Progenitor cell of endocrine pancreas (in vitro differentiated cells): ENCODE measurements at regions not wholly inside any gene's neighbourhood (a gene's known extent, or its start where the extent isn't known, plus 50 kb on each side); places are given as distances from the start of the nearest gene placed in this dataset.

Experiments
- DNase-seq: peaks from one replicate; pipeline ENCODE4 v3.0.0; 2021; ENCODE audit warnings: low spot score; ENCODE audit not compliant: unreplicated experiment
- H3K27ac Mint-ChIP-seq: 2 replicates; pipeline ENCODE4 v1.8.0; 2021; ENCODE audit warnings: mild to moderate bottlenecking, moderate library complexity, mixed read lengths
- H3K27me3 Mint-ChIP-seq: 2 replicates; pipeline ENCODE4 v1.8.0; 2021; ENCODE audit warnings: mixed read lengths
- H3K36me3 Mint-ChIP-seq: 2 replicates; pipeline ENCODE4 v1.8.0; 2022; ENCODE audit warnings: mixed read lengths; ENCODE audit not compliant: insufficient read depth
- H3K4me1 Mint-ChIP-seq: 2 replicates; pipeline ENCODE4 v1.8.0; 2021; ENCODE audit warnings: low read depth, mixed read lengths
- H3K4me3 Mint-ChIP-seq: 2 replicates; pipeline ENCODE4 v1.8.0; 2021; ENCODE audit warnings: low read depth, mild to moderate bottlenecking, moderate library complexity, mixed read lengths
- H3K9me3 Mint-ChIP-seq: 2 replicates; pipeline ENCODE4 v1.8.0; 2021; ENCODE audit warnings: low read depth, mixed read lengths
- TF ChIP-seq, protein P1 (sequence below): fragments of 200-600 bp; sonication (generic); IDR thresholded peaks from one replicate; pipeline ENCODE4 v1.5.0; 2021; ENCODE audit warnings: antibody characterized with exemption, mild to moderate bottlenecking; ENCODE audit not compliant: unreplicated experiment

DNA sequence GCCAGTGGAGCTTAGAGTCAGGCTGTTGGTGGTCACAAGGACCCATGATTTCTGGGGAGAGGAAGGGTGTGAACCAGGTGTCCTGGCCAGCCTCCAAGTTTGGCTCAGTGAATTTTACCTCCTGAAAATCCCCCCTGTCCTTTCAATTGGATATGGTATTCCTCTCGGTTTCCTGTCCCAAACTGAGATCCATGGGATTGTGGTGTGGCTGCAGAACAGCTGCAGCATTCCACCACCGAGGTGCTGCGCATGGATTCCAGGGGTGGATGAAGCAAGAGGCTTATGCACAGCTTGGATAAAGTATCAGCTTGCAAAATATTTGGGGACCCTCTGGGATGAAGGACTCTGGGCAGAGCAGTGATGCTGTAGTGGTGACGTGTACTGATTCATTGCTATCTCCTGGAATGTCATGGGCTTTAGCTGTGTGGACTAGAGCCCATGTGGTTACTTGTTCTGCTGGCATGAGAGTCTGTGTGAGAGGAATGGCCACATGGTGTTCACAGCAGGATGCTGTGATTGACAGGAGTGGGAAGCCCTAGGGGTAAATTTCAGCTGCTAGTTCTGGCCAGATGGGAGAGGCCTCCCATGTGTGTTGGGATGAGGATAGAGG, 148.7 kb upstream of the SPAG17 start:
- Mint-ChIP-seq H3K36me3 (no peaks in the 10 kb centered on the region), H3K4me3 (no peak overlapping the region), H3K27me3 (peaks cover 28% of the 10 kb centered on the region), H3K27ac (no peak overlapping the region), H3K4me1 (no peaks in the 10 kb centered on the region), H3K9me3 (no peaks in the 10 kb centered on the region)
- DNase-seq = no peak
- TF ChIP-seq, protein P1, sequence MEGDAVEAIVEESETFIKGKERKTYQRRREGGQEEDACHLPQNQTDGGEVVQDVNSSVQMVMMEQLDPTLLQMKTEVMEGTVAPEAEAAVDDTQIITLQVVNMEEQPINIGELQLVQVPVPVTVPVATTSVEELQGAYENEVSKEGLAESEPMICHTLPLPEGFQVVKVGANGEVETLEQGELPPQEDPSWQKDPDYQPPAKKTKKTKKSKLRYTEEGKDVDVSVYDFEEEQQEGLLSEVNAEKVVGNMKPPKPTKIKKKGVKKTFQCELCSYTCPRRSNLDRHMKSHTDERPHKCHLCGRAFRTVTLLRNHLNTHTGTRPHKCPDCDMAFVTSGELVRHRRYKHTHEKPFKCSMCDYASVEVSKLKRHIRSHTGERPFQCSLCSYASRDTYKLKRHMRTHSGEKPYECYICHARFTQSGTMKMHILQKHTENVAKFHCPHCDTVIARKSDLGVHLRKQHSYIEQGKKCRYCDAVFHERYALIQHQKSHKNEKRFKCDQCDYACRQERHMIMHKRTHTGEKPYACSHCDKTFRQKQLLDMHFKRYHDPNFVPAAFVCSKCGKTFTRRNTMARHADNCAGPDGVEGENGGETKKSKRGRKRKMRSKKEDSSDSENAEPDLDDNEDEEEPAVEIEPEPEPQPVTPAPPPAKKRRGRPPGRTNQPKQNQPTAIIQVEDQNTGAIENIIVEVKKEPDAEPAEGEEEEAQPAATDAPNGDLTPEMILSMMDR = no peak

DNA sequence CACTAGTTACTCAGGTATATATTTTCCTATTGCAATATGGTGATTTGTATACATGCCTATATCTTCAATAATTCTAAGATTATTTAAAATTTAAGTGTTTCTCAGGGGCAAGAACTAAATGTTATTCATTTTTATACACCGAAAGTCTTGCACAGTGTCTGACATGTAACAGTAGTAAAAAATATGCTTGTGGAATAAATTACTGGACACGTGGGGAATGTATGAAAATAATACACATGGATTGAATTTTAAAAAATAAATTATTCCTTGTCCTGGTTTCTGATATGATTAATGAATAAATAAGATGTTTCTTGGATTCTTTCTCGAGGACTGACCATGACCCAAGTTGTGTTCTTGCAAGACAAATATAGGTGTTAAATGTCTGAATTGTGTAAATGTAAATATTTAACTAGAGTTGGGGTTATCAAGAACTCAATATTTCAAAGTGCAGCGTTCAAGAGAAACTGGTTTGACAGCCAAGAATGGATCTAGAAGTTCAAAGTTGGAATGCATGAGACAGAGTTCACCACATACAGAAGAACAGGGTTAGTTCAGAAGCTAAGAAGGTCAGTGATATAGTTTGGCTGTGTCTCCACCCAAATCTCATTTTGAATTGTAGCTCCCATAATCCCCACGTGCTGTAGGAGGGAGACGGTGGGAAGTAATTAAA, 142.1 kb upstream of the SPAG17 start:
- H3K36me3 Mint-ChIP-seq = peaks cover 2% of the 10 kb centered on the region
- H3K27ac Mint-ChIP-seq = no peak overlapping the region
- H3K9me3 Mint-ChIP-seq = peaks cover 7% of the 10 kb centered on the region
- no peak overlapping the region for H3K4me3 Mint-ChIP-seq
- peaks cover 19% of the 10 kb centered on the region for H3K4me1 Mint-ChIP-seq
- DNase-seq = no peak
- peaks cover 41% of the 10 kb centered on the region for H3K27me3 Mint-ChIP-seq
- TF ChIP-seq, protein P1 = no peak

DNA sequence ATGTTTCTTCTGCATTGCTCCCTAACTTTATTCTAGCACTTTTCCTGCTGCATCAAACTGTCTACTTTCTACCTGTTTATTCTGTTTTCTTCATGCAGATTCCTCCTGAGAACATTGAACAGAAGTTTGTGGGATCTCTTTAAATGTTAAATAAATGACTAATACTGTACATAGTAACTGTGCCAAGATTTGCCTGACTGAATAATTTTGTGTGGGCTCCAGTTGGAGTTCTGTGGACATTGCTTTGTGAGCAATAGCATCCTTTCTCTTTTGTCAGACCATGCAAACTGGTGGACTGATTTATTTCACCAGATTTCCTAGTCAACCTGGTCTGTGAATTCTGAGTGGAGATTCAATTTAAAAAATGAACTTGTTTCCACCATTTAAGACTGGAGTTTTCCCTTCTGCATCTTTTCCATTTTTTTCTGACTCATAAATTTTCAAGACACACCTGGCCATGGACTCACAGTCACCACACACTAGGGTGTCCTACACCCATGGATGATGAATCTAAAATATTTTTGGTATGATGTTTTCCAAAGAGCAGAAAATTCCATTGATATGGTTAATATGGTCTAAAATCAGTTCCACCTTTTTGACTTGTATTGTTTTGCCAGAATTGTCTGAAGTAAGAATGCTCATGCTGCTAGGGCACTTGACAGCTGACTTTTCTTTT, 140.7 kb upstream of the SPAG17 start:
- no peak for DNase-seq
- H3K27ac Mint-ChIP-seq = no peak overlapping the region
- H3K9me3 Mint-ChIP-seq = peaks cover 7% of the 10 kb centered on the region
- peaks cover 2% of the 10 kb centered on the region for H3K36me3 Mint-ChIP-seq
- H3K4me1 Mint-ChIP-seq = peaks cover 25% of the 10 kb centered on the region
- H3K4me3 Mint-ChIP-seq = no peak overlapping the region
- H3K27me3 Mint-ChIP-seq = peaks cover 35% of the 10 kb centered on the region
- TF ChIP-seq, protein P1 = no peak

DNA sequence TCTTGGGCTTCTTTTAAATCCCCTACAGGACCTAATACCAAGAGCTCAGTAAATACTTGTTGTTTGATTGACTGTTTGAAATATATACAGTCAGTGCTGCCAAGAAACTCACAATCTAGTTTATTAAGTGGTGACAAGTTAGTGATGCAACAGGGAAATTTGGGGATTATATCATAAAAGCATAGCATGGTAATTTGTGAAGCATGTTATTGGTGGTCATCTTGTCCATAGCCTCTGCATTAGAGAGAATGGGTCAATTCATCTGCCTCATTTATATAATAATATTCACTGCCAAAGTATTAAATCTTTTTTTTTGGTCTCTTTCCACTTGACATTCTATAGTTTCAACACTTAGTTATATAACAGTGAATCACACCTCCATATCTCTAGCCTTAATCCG, 138.2 kb upstream of the SPAG17 start:
- peaks cover 2% of the 10 kb centered on the region for H3K36me3 Mint-ChIP-seq
- peaks cover 24% of the 10 kb centered on the region for H3K27me3 Mint-ChIP-seq
- no peak overlapping the region for H3K27ac Mint-ChIP-seq
- TF ChIP-seq, protein P1 = no peak
- no peak for DNase-seq
- H3K4me3 Mint-ChIP-seq = no peak overlapping the region
- peaks cover 25% of the 10 kb centered on the region for H3K4me1 Mint-ChIP-seq
- H3K9me3 Mint-ChIP-seq = peaks cover 7% of the 10 kb centered on the region

DNA sequence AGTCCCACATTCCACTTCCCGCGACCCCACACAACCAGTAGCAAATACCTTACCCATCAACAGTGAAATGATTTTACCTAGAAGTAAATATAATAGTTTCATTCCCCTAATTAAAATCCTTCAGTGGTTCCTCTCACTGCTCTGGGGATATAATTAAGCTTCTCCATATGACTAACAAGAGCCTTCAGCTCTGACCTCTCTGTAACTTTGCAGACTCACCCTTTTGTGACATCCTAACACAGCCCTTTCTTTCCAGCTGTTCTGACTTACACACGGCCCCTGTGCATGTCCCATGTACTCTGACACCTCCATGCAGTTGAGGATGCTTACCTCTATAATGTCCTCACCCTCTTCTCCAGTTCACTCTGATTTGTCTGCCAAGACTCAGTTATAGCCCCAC, 137.3 kb upstream of the SPAG17 start:
- DNase-seq = no peak
- peaks cover 2% of the 10 kb centered on the region for H3K36me3 Mint-ChIP-seq
- peaks cover 7% of the 10 kb centered on the region for H3K9me3 Mint-ChIP-seq
- H3K27me3 Mint-ChIP-seq = peaks cover 24% of the 10 kb centered on the region
- peaks cover 20% of the 10 kb centered on the region for H3K4me1 Mint-ChIP-seq
- TF ChIP-seq, protein P1 = no peak
- H3K4me3 Mint-ChIP-seq = no peak overlapping the region
- no peak overlapping the region for H3K27ac Mint-ChIP-seq
